K562 (cell line): ENCODE measurements at regions not wholly inside any gene's neighbourhood (a gene's known extent, or its start where the extent isn't known, plus 50 kb on each side); places are given as distances from the start of the nearest gene placed in this dataset.

Source experiments
- CEBPZ ChIP-seq: fragments of 150-350 bp; IDR thresholded peaks from 2 replicates; pipeline ENCODE4 v1.6.1; 2014; ENCODE audit warnings: low read depth, mild to moderate bottlenecking, low read length, borderline replicate concordance
- E4F1 ChIP-seq: fragments of 250-450 bp; sonication (Bioruptor Pico); IDR thresholded peaks from 2 replicates; pipeline ENCODE4 v1.5.0; 2021; ENCODE audit warnings: mild to moderate bottlenecking, borderline replicate concordance
- EZH2 ChIP-seq: IDR thresholded peaks from 2 replicates; pipeline ENCODE4 v1.6.1; 2012; ENCODE audit warnings: low read depth, mild to moderate bottlenecking, inconsistent platforms, low read length, borderline replicate concordance
- NFYB ChIP-seq: IDR thresholded peaks from 2 replicates; pipeline ENCODE4 v1.6.1; 2011; ENCODE audit warnings: mild to moderate bottlenecking, moderate library complexity; ENCODE audit not compliant: insufficient read length; ENCODE audit errors: extremely low read depth
- RBFOX2 ChIP-seq: fragments of 200-400 bp; formaldehyde crosslinking; IDR thresholded peaks from 2 replicates; pipeline ENCODE4 v1.6.1; 2017; ENCODE audit warnings: low read depth, mild to moderate bottlenecking, low read length, moderate library complexity
- TAF15 ChIP-seq: fragments of 200-400 bp; formaldehyde crosslinking; IDR thresholded peaks from 2 replicates; pipeline ENCODE4 v1.6.1; 2017; ENCODE audit warnings: mild to moderate bottlenecking, low read depth, low read length, moderate library complexity
- ZBTB1 ChIP-seq: sonication (generic); formaldehyde crosslinking; IDR thresholded peaks from 2 replicates; pipeline ENCODE4 v1.8.1; 2023; ENCODE audit warnings: missing genetic modification reagents, low read depth, mild to moderate bottlenecking, borderline replicate concordance
- ZBTB33 ChIP-seq: sonication (generic); formaldehyde crosslinking; IDR thresholded peaks from 2 replicates; pipeline ENCODE4 v1.8.1; 2023; ENCODE audit warnings: mild to moderate bottlenecking, missing genetic modification reagents
- ZFP30 ChIP-seq: fragments of 250-450 bp; sonication (Bioruptor Pico); IDR thresholded peaks from 2 replicates; pipeline ENCODE4 v1.8.0; 2022; ENCODE audit warnings: moderate library complexity, mild to moderate bottlenecking, inconsistent platforms, borderline replicate concordance
- ZNF232 ChIP-seq: sonication (generic); formaldehyde crosslinking; IDR thresholded peaks from 2 replicates; pipeline ENCODE4 v1.8.0; 2022; ENCODE audit warnings: mild to moderate bottlenecking, missing genetic modification reagents
- ZNF311 ChIP-seq: fragments of 250-450 bp; sonication (Bioruptor Pico); IDR thresholded peaks from 2 replicates; pipeline ENCODE4 v1.4.0; 2020; ENCODE audit warnings: mild to moderate bottlenecking, moderate library complexity
- TF ChIP-seq, protein P1 (sequence below): fragments of 250-450 bp; sonication (Bioruptor Pico); IDR thresholded peaks from 2 replicates; pipeline ENCODE4 v1.5.0; 2020; ENCODE audit warnings: mild to moderate bottlenecking, borderline replicate concordance
- TF ChIP-seq, protein P2 (sequence below), 3 experiments: IDR thresholded peaks in 2 of 3; conservative IDR thresholded peaks in 1 of 3; 2 replicates each; pipeline ENCODE4 v1.5.1; 2011 to 2012; ENCODE audit warnings: low read length in 3 of 3, mild to moderate bottlenecking in 3 of 3, control low read depth in 2 of 3, improper control_type of control experiment in 1 of 3, inconsistent platforms in 1 of 3, low read depth in 1 of 3, mixed read lengths in 1 of 3, moderate library complexity in 1 of 3; ENCODE audit not compliant: insufficient read depth in 2 of 3
- TF ChIP-seq, protein P3 (sequence below): sonication (generic); formaldehyde crosslinking; IDR thresholded peaks from 2 replicates; pipeline ENCODE4 v1.5.0; 2020; ENCODE audit warnings: missing genetic modification reagents

DNA sequence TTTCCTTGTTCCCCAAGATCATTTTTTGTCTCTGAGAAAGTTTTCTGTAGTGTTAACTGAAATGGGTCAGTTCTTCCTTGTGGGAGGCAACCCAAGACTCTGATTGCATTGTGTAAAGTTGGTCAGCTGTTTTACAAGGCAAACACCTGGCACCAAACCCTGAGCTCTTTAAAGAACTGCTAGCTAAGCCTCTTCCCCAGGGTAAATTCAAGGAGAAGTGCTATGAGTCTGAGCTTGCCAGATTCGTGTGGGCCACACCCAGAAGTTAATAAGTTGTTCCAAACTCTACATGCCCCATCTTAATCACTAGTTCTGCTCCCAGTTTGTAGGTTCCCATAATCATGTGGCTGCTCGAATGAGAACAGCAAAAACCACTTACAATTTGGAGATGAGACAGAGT, 214.5 kb downstream of the BTG1 start:
- TF ChIP-seq CEBPZ (no peak), ZNF232 (CRISPR knock-in tag) (no peak), ZFP30 (CRISPR knock-in tag) (no peak), RBFOX2 (no peak), ZBTB33 (no peak), ZNF311 (CRISPR knock-in tag) (no peak), EZH2 (no peak), NFYB (no peak), TAF15 (no peak), ZBTB1 (CRISPR knock-in tag) (no peak), E4F1 (CRISPR knock-in tag) (no peak)
- TF ChIP-seq, protein P1, sequence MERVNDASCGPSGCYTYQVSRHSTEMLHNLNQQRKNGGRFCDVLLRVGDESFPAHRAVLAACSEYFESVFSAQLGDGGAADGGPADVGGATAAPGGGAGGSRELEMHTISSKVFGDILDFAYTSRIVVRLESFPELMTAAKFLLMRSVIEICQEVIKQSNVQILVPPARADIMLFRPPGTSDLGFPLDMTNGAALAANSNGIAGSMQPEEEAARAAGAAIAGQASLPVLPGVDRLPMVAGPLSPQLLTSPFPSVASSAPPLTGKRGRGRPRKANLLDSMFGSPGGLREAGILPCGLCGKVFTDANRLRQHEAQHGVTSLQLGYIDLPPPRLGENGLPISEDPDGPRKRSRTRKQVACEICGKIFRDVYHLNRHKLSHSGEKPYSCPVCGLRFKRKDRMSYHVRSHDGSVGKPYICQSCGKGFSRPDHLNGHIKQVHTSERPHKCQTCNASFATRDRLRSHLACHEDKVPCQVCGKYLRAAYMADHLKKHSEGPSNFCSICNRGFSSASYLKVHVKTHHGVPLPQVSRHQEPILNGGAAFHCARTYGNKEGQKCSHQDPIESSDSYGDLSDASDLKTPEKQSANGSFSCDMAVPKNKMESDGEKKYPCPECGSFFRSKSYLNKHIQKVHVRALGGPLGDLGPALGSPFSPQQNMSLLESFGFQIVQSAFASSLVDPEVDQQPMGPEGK (CRISPR knock-in tag): no peak
- TF ChIP-seq, protein P2, sequence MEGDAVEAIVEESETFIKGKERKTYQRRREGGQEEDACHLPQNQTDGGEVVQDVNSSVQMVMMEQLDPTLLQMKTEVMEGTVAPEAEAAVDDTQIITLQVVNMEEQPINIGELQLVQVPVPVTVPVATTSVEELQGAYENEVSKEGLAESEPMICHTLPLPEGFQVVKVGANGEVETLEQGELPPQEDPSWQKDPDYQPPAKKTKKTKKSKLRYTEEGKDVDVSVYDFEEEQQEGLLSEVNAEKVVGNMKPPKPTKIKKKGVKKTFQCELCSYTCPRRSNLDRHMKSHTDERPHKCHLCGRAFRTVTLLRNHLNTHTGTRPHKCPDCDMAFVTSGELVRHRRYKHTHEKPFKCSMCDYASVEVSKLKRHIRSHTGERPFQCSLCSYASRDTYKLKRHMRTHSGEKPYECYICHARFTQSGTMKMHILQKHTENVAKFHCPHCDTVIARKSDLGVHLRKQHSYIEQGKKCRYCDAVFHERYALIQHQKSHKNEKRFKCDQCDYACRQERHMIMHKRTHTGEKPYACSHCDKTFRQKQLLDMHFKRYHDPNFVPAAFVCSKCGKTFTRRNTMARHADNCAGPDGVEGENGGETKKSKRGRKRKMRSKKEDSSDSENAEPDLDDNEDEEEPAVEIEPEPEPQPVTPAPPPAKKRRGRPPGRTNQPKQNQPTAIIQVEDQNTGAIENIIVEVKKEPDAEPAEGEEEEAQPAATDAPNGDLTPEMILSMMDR (IDR thresholded peaks at IDR 0.05 in 2 of 3, conservative IDR thresholded peaks at IDR 0.05 in 1 of 3; ENCODE audit: insufficient read depth in 2 of 3, low read depth in 1 of 3, low read length in 3 of 3): no peak
- TF ChIP-seq, protein P3, sequence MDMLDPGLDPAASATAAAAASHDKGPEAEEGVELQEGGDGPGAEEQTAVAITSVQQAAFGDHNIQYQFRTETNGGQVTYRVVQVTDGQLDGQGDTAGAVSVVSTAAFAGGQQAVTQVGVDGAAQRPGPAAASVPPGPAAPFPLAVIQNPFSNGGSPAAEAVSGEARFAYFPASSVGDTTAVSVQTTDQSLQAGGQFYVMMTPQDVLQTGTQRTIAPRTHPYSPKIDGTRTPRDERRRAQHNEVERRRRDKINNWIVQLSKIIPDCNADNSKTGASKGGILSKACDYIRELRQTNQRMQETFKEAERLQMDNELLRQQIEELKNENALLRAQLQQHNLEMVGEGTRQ (CRISPR knock-in tag): no peak
